ENCODE measurements at regions not wholly inside any gene's neighbourhood (a gene's known extent, or its start where the extent isn't known, plus 50 kb on each side); places are given as distances from the start of the nearest gene placed in this dataset.
A peak's percentile ranks its signal among the peaks of the same experiment; 100 is the strongest.
"Not testable (repeated sequence)": the region's sequence is repeated elsewhere in the genome, so short reads cannot be mapped to it uniquely, and the experiment has no call there.

- TF ChIP-seq ZNF70 (CRISPR knock-in tag; IDR thresholded peaks at IDR 0.05) (no peak), OSR1 (CRISPR knock-in tag; IDR thresholded peaks at IDR 0.05) (no peak), ZFP30 (CRISPR knock-in tag; IDR thresholded peaks at IDR 0.05) (no peak), ESRRG (CRISPR knock-in tag; IDR thresholded peaks at IDR 0.05) (no peak), ZFP3 (CRISPR knock-in tag; IDR thresholded peaks at IDR 0.05) (no peak)
- TF ChIP-seq, protein P1, sequence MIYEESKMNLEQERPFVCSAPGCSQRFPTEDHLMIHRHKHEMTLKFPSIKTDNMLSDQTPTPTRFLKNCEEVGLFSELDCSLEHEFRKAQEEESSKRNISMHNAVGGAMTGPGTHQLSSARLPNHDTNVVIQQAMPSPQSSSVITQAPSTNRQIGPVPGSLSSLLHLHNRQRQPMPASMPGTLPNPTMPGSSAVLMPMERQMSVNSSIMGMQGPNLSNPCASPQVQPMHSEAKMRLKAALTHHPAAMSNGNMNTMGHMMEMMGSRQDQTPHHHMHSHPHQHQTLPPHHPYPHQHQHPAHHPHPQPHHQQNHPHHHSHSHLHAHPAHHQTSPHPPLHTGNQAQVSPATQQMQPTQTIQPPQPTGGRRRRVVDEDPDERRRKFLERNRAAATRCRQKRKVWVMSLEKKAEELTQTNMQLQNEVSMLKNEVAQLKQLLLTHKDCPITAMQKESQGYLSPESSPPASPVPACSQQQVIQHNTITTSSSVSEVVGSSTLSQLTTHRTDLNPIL (CRISPR knock-in tag; IDR thresholded peaks at IDR 0.05; ENCODE audit: low read depth), result no peak
- peak; percentile 76 for ATAC-seq
Observed at GRCh38 chr4:138439143-138439581, 197.0 kb upstream of the SLC7A11 start.

- ATAC-seq, result peak; percentile 71
- no peak for TF ChIP-seq RARB (CRISPR knock-in tag; IDR thresholded peaks at IDR 0.05)
- TF ChIP-seq ZC3H10 (CRISPR knock-in tag; IDR thresholded peaks at IDR 0.05), result no peak
Observed at GRCh38 chr4:138438608-138439007, 196.5 kb upstream of the SLC7A11 start.

DNA sequence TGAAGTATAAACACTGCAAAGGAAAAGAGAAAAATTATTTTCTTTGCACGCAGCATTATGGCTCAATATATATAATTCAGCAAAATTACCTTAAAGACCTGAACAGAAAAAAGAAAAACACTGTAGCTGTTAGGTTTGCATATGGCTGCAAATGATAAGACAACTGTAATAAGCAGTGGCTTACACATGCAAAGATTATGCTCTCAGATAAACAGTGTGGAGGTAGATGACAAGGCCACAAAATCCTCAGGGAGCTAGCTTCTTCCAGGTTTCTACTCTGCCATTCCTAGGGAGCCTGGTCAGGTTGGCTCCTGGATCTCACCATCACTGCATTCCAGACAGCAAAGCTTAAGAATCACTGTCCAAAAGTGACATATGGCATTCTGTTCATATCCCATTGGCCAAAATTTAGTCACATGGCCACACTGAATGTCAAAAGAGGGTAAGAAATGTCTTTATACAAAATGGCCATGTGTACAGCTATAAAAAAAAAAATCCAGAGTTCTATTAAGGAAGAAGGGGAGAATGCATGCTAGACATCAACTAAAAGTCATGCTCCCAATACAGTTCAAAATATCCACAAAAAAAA lies 195.2 kb upstream of the SLC7A11 start:
- TF ChIP-seq ESRRG (CRISPR knock-in tag; IDR thresholded peaks at IDR 0.05) (no peak), CSDC2 (CRISPR knock-in tag; IDR thresholded peaks at IDR 0.05) (no peak)
- no peak for ATAC-seq

GRCh38 chr4:138435733-138436132 lies 193.6 kb upstream of the SLC7A11 start:
- ATAC-seq, result not testable (repeated sequence)

GRCh38 chr4:138435046-138435445 lies 192.9 kb upstream of the SLC7A11 start:
- not testable (repeated sequence) for ATAC-seq

DNA sequence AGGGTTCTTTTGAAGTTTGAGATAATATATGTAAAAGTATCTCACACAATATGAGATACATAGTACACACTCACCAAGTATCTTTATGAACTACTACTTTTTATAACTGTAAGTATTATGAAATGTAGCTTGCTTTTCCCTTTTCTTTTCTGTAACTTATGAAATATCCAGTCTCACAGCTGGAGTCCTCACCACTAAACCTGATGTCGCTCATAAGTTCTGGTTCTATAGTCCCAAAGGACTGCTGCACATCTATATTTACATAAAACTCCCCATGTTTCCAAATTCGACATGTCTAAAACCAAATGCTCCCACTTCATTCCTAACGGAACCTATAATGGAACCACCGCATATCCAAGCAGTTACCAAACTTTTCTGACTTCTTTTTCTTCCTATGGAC lies 186.5 kb upstream of the SLC7A11 start:
- ATAC-seq, result no peak
- TF ChIP-seq ZFP30 (CRISPR knock-in tag; IDR thresholded peaks at IDR 0.05) (no peak), RARB (CRISPR knock-in tag; IDR thresholded peaks at IDR 0.05) (no peak), GLIS3 (CRISPR knock-in tag; IDR thresholded peaks at IDR 0.05) (no peak), SNAI2 (CRISPR knock-in tag; IDR thresholded peaks at IDR 0.05) (no peak), ZFP3 (CRISPR knock-in tag; IDR thresholded peaks at IDR 0.05) (no peak), CSRNP3 (CRISPR knock-in tag; IDR thresholded peaks at IDR 0.05) (no peak)
- TF ChIP-seq, protein P2, sequence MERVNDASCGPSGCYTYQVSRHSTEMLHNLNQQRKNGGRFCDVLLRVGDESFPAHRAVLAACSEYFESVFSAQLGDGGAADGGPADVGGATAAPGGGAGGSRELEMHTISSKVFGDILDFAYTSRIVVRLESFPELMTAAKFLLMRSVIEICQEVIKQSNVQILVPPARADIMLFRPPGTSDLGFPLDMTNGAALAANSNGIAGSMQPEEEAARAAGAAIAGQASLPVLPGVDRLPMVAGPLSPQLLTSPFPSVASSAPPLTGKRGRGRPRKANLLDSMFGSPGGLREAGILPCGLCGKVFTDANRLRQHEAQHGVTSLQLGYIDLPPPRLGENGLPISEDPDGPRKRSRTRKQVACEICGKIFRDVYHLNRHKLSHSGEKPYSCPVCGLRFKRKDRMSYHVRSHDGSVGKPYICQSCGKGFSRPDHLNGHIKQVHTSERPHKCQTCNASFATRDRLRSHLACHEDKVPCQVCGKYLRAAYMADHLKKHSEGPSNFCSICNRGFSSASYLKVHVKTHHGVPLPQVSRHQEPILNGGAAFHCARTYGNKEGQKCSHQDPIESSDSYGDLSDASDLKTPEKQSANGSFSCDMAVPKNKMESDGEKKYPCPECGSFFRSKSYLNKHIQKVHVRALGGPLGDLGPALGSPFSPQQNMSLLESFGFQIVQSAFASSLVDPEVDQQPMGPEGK (CRISPR knock-in tag; IDR thresholded peaks at IDR 0.05; ENCODE audit: borderline replicate concordance), result no peak

DNA sequence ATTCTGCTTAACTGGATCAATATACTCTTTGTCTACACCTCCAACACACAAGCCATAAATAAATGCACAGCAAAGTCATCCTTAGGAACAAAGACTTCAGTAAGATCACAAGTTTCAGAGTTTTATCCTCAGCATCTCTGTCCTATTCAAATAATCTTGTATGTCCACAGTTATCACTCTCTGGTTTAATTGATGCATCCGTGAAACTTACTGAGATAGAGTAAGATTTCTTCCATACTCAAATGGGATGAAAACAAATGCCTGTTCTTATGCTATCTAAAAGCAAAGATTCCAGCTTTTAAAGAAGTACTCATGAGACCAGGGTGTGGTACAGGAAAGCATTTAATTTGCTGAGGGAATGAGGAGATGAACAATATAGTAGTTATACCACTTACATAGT lies 184.6 kb upstream of the SLC7A11 start:
- no peak for ATAC-seq
- TF ChIP-seq PPARA (CRISPR knock-in tag; IDR thresholded peaks at IDR 0.05; ENCODE audit: borderline replicate concordance), result no peak
- TF ChIP-seq TCF4 (CRISPR knock-in tag; IDR thresholded peaks at IDR 0.05; ENCODE audit: borderline replicate concordance), result no peak
- TF ChIP-seq ZNF565 (CRISPR knock-in tag; conservative IDR thresholded peaks at IDR 0.05; ENCODE audit: low read depth), result no peak
- no peak for TF ChIP-seq CSDC2 (CRISPR knock-in tag; IDR thresholded peaks at IDR 0.05)
- no peak for TF ChIP-seq ZFP3 (CRISPR knock-in tag; IDR thresholded peaks at IDR 0.05)
- TF ChIP-seq ZFP30 (CRISPR knock-in tag; IDR thresholded peaks at IDR 0.05), result no peak
- TF ChIP-seq, protein P3, sequence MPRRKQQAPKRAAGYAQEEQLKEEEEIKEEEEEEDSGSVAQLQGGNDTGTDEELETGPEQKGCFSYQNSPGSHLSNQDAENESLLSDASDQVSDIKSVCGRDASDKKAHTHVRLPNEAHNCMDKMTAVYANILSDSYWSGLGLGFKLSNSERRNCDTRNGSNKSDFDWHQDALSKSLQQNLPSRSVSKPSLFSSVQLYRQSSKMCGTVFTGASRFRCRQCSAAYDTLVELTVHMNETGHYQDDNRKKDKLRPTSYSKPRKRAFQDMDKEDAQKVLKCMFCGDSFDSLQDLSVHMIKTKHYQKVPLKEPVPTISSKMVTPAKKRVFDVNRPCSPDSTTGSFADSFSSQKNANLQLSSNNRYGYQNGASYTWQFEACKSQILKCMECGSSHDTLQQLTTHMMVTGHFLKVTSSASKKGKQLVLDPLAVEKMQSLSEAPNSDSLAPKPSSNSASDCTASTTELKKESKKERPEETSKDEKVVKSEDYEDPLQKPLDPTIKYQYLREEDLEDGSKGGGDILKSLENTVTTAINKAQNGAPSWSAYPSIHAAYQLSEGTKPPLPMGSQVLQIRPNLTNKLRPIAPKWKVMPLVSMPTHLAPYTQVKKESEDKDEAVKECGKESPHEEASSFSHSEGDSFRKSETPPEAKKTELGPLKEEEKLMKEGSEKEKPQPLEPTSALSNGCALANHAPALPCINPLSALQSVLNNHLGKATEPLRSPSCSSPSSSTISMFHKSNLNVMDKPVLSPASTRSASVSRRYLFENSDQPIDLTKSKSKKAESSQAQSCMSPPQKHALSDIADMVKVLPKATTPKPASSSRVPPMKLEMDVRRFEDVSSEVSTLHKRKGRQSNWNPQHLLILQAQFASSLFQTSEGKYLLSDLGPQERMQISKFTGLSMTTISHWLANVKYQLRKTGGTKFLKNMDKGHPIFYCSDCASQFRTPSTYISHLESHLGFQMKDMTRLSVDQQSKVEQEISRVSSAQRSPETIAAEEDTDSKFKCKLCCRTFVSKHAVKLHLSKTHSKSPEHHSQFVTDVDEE (CRISPR knock-in tag; IDR thresholded peaks at IDR 0.05), result no peak
- TF ChIP-seq RARB (CRISPR knock-in tag; IDR thresholded peaks at IDR 0.05), result no peak
- no peak for TF ChIP-seq OSR1 (CRISPR knock-in tag; IDR thresholded peaks at IDR 0.05)
- TF ChIP-seq TOX (CRISPR knock-in tag; IDR thresholded peaks at IDR 0.05; ENCODE audit: borderline replicate concordance), result no peak
- TF ChIP-seq, protein P4, sequence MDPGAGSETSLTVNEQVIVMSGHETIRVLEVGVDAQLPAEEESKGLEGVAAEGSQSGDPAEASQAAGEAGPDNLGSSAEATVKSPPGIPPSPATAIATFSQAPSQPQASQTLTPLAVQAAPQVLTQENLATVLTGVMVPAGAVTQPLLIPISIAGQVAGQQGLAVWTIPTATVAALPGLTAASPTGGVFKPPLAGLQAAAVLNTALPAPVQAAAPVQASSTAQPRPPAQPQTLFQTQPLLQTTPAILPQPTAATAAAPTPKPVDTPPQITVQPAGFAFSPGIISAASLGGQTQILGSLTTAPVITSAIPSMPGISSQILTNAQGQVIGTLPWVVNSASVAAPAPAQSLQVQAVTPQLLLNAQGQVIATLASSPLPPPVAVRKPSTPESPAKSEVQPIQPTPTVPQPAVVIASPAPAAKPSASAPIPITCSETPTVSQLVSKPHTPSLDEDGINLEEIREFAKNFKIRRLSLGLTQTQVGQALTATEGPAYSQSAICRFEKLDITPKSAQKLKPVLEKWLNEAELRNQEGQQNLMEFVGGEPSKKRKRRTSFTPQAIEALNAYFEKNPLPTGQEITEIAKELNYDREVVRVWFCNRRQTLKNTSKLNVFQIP (CRISPR knock-in tag; IDR thresholded peaks at IDR 0.05; ENCODE audit: borderline replicate concordance, low read depth), result no peak
- no peak for TF ChIP-seq CSRNP3 (CRISPR knock-in tag; IDR thresholded peaks at IDR 0.05)
- no peak for TF ChIP-seq ARNTL (CRISPR knock-in tag; IDR thresholded peaks at IDR 0.05; ENCODE audit: borderline replicate concordance, low read depth)
- TF ChIP-seq ESRRG (CRISPR knock-in tag; IDR thresholded peaks at IDR 0.05), result no peak

All from SK-N-SH treated with all-trans-retinoic acid at 6 μM for 48 hours (cell line).